ENCODE measurements at regions not wholly inside any gene's neighbourhood (a gene's known extent, or its start where the extent isn't known, plus 50 kb on each side); places are given as distances from the start of the nearest gene placed in this dataset.
"Not testable (repeated sequence)": the region's sequence is repeated elsewhere in the genome, so short reads cannot be mapped to it uniquely, and the experiment has no call there.

GRCh38 chr3:98657457-98657856 lies 64.0 kb upstream of the CPOX start:
- peak; percentile 92 for DNase-seq (ENCODE audit: low read depth)
- H3K4me3 ChIP-seq (ENCODE audit: low read depth, low read length): no peak overlapping the region

GRCh38 chr3:98662699-98663098 lies 69.3 kb upstream of the CPOX start:
- H3K4me3 ChIP-seq (ENCODE audit: low read depth, low read length): no peak overlapping the region
- TF ChIP-seq CTCF (IDR thresholded peaks at IDR 0.05; ENCODE audit: insufficient read depth, low read depth, low read length, missing control alignments): no peak
- DNase-seq (ENCODE audit: low read depth): no peak

More at GRCh38 chr3:98657457-98657856, 64.0 kb upstream of the CPOX start:
- TF ChIP-seq CTCF (IDR thresholded peaks at IDR 0.05; ENCODE audit: insufficient read depth, low read depth, low read length, missing control alignments): peak; percentile 84

GRCh38 chr3:98670020-98670419 lies 76.6 kb upstream of the CPOX start:
- no peak overlapping the region for H3K4me3 ChIP-seq (ENCODE audit: low read depth, low read length)
- no peak for TF ChIP-seq CTCF (IDR thresholded peaks at IDR 0.05; ENCODE audit: insufficient read depth, low read depth, low read length, missing control alignments)
- no peak for DNase-seq (ENCODE audit: low read depth)

GRCh38 chr3:98679986-98680385 lies 83.2 kb upstream of the ST3GAL6 start:
- no peak for TF ChIP-seq CTCF (IDR thresholded peaks at IDR 0.05; ENCODE audit: insufficient read depth, low read depth, low read length, missing control alignments)
- DNase-seq (ENCODE audit: low read depth): no peak
- no peak overlapping the region for H3K4me3 ChIP-seq (ENCODE audit: low read depth, low read length)

GRCh38 chr3:98680723-98681122 lies 82.4 kb upstream of the ST3GAL6 start:
- DNase-seq (ENCODE audit: low read depth): no peak
- H3K4me3 ChIP-seq (ENCODE audit: low read depth, low read length): no peak overlapping the region
- TF ChIP-seq CTCF (IDR thresholded peaks at IDR 0.05; ENCODE audit: insufficient read depth, low read depth, low read length, missing control alignments): no peak

GRCh38 chr3:98681486-98681885 lies 81.7 kb upstream of the ST3GAL6 start:
- no peak overlapping the region for H3K4me3 ChIP-seq (ENCODE audit: low read depth, low read length)
- TF ChIP-seq CTCF (IDR thresholded peaks at IDR 0.05; ENCODE audit: insufficient read depth, low read depth, low read length, missing control alignments): no peak
- no peak for DNase-seq (ENCODE audit: low read depth)

GRCh38 chr3:98682391-98682790 lies 80.7 kb upstream of the ST3GAL6 start:
- H3K4me3 ChIP-seq (ENCODE audit: low read depth, low read length); DNase-seq (ENCODE audit: low read depth): not testable (repeated sequence)

Measured in GM12865 (cell line).